GM19328 (cell line): ENCODE measurements at regions not wholly inside any gene's neighbourhood (a gene's known extent, or its start where the extent isn't known, plus 50 kb on each side); places are given as distances from the start of the nearest gene placed in this dataset.
"Not testable (repeated sequence)": the region's sequence is repeated elsewhere in the genome, so short reads cannot be mapped to it uniquely, and the experiment has no call there.

Source experiments
- ATAC-seq: cut with Tn5 transposase; IDR thresholded peaks from one replicate; pipeline ENCODE4 v1.9.1; 2021; ENCODE audit warnings: mild to moderate bottlenecking, moderate library complexity; ENCODE audit not compliant: unreplicated experiment

- no peak for ATAC-seq
Observed at GRCh38 chr11:96447208-96448110, 57.6 kb downstream of the JRKL start.

- no peak for ATAC-seq
Observed at GRCh38 chr11:96448225-96448624, 58.4 kb downstream of the JRKL start.

- ATAC-seq = no peak
Observed at GRCh38 chr11:96456111-96456510, 66.3 kb downstream of the JRKL start.

GRCh38 chr11:96459751-96460150, 69.9 kb downstream of the JRKL start:
- no peak for ATAC-seq

GRCh38 chr11:96461871-96462270, 72.1 kb downstream of the JRKL start:
- no peak for ATAC-seq

GRCh38 chr11:96464700-96465307, 75.0 kb downstream of the JRKL start:
- peak; percentile 66 for ATAC-seq

GRCh38 chr11:96465512-96465911, 75.7 kb downstream of the JRKL start:
- ATAC-seq = no peak

- no peak for ATAC-seq
Observed at GRCh38 chr11:96466607-96467006, 76.8 kb downstream of the JRKL start.

GRCh38 chr11:96469776-96470175, 80.0 kb downstream of the JRKL start:
- ATAC-seq = no peak

- no peak for ATAC-seq
Observed at GRCh38 chr11:96470521-96470920, 80.7 kb downstream of the JRKL start.

GRCh38 chr11:96472085-96472484, 82.3 kb downstream of the JRKL start:
- no peak for ATAC-seq

- ATAC-seq = no peak
Observed at GRCh38 chr11:96474263-96474662, 84.5 kb downstream of the JRKL start.

- no peak for ATAC-seq
Observed at GRCh38 chr11:96481204-96481603, 91.4 kb downstream of the JRKL start.

- no peak for ATAC-seq
Observed at GRCh38 chr11:96481771-96482170, 92.0 kb downstream of the JRKL start.

- ATAC-seq = no peak
Observed at GRCh38 chr11:96482193-96482592, 92.4 kb downstream of the JRKL start.

GRCh38 chr11:96483374-96483955, 93.7 kb downstream of the JRKL start:
- ATAC-seq = no peak

GRCh38 chr11:96484361-96484760, 94.5 kb downstream of the JRKL start:
- ATAC-seq = no peak

GRCh38 chr11:96486890-96487611, 97.2 kb downstream of the JRKL start:
- no peak for ATAC-seq

- ATAC-seq = not testable (repeated sequence)
Observed at GRCh38 chr11:96488911-96489310, 99.1 kb downstream of the JRKL start.

- ATAC-seq = no peak
Observed at GRCh38 chr11:96500440-96500839, 110.6 kb downstream of the JRKL start.

- no peak for ATAC-seq
Observed at GRCh38 chr11:96506041-96506440, 116.2 kb downstream of the JRKL start.
